Hepatocyte (in vitro differentiated cells): ENCODE measurements at regions not wholly inside any gene's neighbourhood (a gene's known extent, or its start where the extent isn't known, plus 50 kb on each side); places are given as distances from the start of the nearest gene placed in this dataset.

Experiments used
- EZH2 ChIP-seq: fragments of 200-600 bp; sonication (generic); IDR thresholded peaks from 2 replicates; pipeline ENCODE4 v1.6.1; 2016; ENCODE audit warnings: antibody characterized with exemption, mild to moderate bottlenecking, borderline replicate concordance
- TF ChIP-seq, protein P1 (sequence below): fragments of 200-600 bp; sonication (generic); IDR thresholded peaks from 2 replicates; pipeline ENCODE4 v1.5.1; 2016; ENCODE audit warnings: antibody characterized with exemption, mild to moderate bottlenecking; ENCODE audit not compliant: poor library complexity

DNA sequence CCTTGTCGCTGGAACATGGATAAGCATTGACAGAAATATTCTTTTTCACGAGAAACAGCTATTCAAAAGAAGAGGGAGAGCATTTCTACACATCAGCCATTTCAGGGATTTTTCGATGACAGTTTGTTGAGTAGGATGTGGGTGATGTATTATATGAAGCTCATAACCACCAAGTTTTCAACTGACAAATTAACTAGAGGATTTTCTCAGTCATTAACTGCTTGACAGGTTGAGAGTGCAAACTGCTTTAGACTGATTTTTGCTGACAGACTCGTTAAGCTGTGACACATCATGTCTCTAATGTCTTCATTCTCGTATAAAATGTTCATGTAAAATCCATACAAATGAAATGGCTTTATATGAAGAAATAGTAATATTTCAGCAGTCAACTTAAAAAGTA lies 354.2 kb upstream of the KCNN2 start:
- TF ChIP-seq, protein P1, sequence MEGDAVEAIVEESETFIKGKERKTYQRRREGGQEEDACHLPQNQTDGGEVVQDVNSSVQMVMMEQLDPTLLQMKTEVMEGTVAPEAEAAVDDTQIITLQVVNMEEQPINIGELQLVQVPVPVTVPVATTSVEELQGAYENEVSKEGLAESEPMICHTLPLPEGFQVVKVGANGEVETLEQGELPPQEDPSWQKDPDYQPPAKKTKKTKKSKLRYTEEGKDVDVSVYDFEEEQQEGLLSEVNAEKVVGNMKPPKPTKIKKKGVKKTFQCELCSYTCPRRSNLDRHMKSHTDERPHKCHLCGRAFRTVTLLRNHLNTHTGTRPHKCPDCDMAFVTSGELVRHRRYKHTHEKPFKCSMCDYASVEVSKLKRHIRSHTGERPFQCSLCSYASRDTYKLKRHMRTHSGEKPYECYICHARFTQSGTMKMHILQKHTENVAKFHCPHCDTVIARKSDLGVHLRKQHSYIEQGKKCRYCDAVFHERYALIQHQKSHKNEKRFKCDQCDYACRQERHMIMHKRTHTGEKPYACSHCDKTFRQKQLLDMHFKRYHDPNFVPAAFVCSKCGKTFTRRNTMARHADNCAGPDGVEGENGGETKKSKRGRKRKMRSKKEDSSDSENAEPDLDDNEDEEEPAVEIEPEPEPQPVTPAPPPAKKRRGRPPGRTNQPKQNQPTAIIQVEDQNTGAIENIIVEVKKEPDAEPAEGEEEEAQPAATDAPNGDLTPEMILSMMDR: no peak
- TF ChIP-seq EZH2: no peak
